A172 (cell line): ENCODE measurements at regions not wholly inside any gene's neighbourhood (a gene's known extent, or its start where the extent isn't known, plus 50 kb on each side); places are given as distances from the start of the nearest gene placed in this dataset.
A peak's percentile ranks its signal among the peaks of the same experiment; 100 is the strongest.

Experiments used
- DNase-seq: peaks from one replicate; pipeline ENCODE4 v3.0.0-alpha.2; 2015; ENCODE audit warnings: low spot score

- no peak for DNase-seq
These were observed 220.0 kb downstream of the PCDH18 start for GRCh38 chr4:137312257-137312656.

DNA sequence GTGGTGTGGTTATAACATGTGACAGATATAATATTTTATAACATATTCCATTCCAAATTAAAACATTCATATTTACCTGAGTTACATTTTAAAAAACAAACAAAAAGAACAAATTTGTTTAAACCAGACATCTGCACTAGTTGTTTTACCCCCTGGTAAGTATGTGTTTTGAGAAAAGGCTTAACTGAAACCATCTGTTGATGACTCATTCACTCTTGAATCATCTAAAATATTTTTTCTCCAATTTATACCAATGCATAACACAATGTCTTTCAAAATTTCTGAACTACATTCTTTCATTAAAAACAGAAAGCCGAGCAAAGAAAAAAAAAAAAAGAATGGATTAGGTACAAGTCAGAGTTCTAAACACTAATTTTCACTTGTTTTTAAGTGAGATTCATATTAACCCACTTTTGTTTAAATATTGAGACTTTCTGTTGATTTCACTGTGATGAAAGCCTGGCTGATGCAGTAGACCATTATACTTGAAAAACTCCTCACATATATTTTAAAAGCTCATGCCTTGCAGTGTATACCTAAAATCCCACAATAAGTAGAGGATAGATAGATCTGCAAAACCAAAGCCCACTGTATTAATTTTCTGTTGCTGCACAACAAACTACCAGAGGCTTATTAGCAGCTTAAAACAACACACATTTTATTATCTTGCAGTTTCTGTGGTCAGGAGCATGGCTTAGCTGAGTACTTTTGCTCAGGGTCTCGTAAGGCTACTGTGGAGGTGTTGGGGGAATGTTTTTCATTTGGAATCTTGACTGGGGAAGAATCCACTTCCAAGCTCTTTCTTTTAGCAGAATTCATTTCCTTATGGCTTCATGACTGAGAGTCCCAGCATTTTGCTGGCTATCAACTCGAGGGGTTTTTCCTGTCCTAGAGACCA lies 221.5 kb downstream of the PCDH18 start:
- peak; percentile 61 for DNase-seq

GRCh38 chr4:137310166-137310565 lies 222.1 kb downstream of the PCDH18 start:
- DNase-seq: no peak

- DNase-seq: no peak
These were observed 222.9 kb downstream of the PCDH18 start for GRCh38 chr4:137309424-137309823.

- peak; percentile 39 for DNase-seq
These were observed 224.5 kb downstream of the PCDH18 start for GRCh38 chr4:137307806-137308205.

DNA sequence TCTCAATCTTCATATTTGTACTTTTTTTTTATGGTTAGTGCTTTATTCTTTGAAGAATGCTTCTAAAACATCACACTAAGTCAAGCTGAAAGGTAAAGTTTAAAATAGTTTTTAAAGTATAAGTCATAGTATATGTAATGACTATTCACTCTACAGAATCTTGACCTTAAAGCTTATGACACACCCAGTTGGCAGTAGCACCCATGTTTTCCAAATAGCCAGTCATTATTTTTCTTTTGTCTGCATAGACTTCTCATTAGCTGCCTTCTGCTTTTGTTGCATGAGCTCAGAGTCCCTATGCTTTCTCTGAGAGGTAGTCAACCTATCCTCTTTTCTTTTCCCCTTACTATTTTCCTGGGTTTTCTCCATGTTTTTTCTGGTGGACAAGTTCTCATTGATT lies 231.5 kb downstream of the PCDH18 start:
- DNase-seq: no peak

GRCh38 chr4:137299281-137299680 lies 233.0 kb downstream of the PCDH18 start:
- no peak for DNase-seq

GRCh38 chr4:137293281-137293680 lies 239.0 kb downstream of the PCDH18 start:
- no peak for DNase-seq

GRCh38 chr4:137283737-137284136 lies 248.6 kb downstream of the PCDH18 start:
- no peak for DNase-seq

DNA sequence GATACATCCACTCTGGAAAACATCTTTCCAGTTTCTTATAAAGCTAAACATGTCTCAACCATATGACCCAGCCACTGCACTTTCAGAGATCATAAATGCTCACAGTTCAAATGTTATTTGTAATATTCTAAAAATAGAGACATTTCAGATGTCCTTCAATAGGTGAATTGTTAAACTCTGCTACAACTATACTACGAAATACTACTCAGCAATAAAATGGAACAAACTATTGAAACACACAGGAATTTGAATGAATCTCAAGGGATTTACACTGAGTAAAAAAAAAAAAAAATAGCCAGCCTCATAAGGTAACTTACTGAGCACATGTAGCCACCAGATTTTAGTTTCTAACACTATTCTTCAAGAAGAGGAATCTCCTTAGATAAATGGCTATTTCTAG lies 253.9 kb downstream of the PCDH18 start:
- no peak for DNase-seq

GRCh38 chr4:137274404-137274803 lies 257.9 kb downstream of the PCDH18 start:
- DNase-seq: peak; percentile 14

DNA sequence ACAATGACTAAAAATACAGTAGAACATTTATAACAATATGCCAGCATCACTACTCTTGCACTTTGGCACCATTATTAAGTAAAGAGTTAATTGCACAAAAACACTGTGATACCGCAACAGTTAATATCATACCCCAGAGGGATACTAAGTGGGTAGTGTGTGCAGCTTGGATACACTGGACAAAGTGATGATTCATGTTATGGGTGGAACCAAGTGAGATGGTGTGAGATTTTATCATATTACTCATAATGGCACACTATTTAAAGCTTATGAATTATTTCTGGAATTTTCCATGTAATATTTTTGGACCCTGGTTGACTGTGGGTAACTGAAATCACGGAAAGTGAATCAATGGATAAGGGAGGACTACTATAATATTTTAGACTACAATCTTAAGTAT lies 265.3 kb downstream of the PCDH18 start:
- peak; percentile 56 for DNase-seq

- peak; percentile 10 for DNase-seq
These were observed 265.8 kb downstream of the PCDH18 start for GRCh38 chr4:137266511-137266910.

- DNase-seq: no peak
These were observed 269.1 kb downstream of the PCDH18 start for GRCh38 chr4:137263206-137263605.

- DNase-seq: peak; percentile 8
These were observed 278.3 kb downstream of the PCDH18 start for GRCh38 chr4:137253949-137254348.

- DNase-seq: no peak
These were observed 283.2 kb downstream of the PCDH18 start for GRCh38 chr4:137249112-137249511.

GRCh38 chr4:137238456-137239162 lies 293.7 kb downstream of the PCDH18 start:
- DNase-seq: peak; percentile 13

DNA sequence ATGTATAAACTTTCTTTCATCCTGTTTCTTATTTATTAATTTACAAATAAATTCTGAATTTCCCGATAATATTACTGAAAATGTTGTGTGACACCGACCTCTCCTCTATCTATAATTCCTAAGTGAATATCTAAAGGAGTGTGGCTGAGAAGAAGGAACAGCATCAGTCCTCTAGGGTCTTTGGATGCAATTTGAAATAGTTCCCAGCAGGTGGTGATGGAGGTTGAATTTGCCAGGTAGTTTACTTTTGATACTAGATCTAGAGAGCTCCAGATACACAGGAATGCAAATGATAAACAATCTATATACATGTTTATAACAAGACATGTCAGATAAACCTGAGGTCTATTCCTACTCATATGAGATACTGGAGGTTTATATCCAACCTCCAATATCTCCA lies 305.4 kb downstream of the PCDH18 start:
- peak; percentile 23 for DNase-seq

- no peak for DNase-seq
These were observed 306.1 kb downstream of the PCDH18 start for GRCh38 chr4:137226221-137226620.

GRCh38 chr4:137213372-137214173 lies 318.7 kb downstream of the PCDH18 start:
- DNase-seq: no peak

- DNase-seq: no peak
These were observed 319.7 kb downstream of the PCDH18 start for GRCh38 chr4:137212601-137213000.

DNA sequence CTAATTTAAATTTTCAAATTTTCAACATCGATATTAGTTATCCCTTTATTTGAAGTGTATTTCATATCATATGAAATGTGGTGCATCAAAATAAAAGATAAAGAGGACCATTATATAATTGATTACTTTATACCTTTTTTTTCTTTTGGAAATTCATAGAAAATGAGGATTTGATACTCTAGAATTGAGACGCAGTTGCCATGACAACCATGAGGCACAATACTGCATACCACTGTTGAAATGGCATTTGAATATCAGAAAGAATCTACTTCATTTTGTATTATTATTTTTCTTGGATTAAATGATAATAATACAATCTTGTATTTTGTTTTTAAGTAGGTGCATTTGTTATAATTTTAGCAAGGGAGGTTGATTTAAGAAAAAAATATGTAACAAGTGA lies 323.1 kb downstream of the PCDH18 start:
- no peak for DNase-seq
